CD14-positive monocyte (primary cell): ENCODE measurements at regions not wholly inside any gene's neighbourhood (a gene's known extent, or its start where the extent isn't known, plus 50 kb on each side); places are given as distances from the start of the nearest gene placed in this dataset.
"Not testable (repeated sequence)": the region's sequence is repeated elsewhere in the genome, so short reads cannot be mapped to it uniquely, and the experiment has no call there.

Experiments
- DNase-seq, 3 donors: peaks; one replicate each; pipeline ENCODE4 v3.0.0-alpha.2; 2011 to 2022
- H2AFZ ChIP-seq: 2 replicates; pipeline ENCODE4 v1.6.0; 2012; ENCODE audit warnings: mild to moderate bottlenecking, low read depth, low read length, inconsistent platforms; ENCODE audit not compliant: insufficient read depth, poor library complexity, severe bottlenecking
- H3K27ac ChIP-seq, 2 donors: 1 replicate in 1 of 2; 2 replicates in 1 of 2; pipeline ENCODE4 v1.5.1; 2012 to 2013; ENCODE audit warnings: low read length in 2 of 2, control low read depth in 1 of 2, inconsistent platforms in 1 of 2, low read depth in 1 of 2, mild to moderate bottlenecking in 1 of 2
- H3K27me3 ChIP-seq, 2 donors: one replicate each; pipeline versions ENCODE4 v1.6.0 to v1.6.1; 2011 to 2013; ENCODE audit warnings: low read length in 2 of 2; ENCODE audit not compliant: control insufficient read depth in 2 of 2, insufficient read depth in 2 of 2
- H3K36me3 ChIP-seq, 2 donors: replicated peaks in 1 of 2; 1 replicate in 1 of 2; 2 replicates in 1 of 2; pipeline versions ENCODE4 v1.5.1 to v1.6.1; 2012 to 2013; ENCODE audit warnings: low read length in 2 of 2, control low read depth in 1 of 2, inconsistent platforms in 1 of 2, mild to moderate bottlenecking in 1 of 2; ENCODE audit not compliant: insufficient read depth in 2 of 2, control insufficient read depth in 1 of 2
- H3K4me1 ChIP-seq, 2 donors: 1 replicate in 1 of 2; 2 replicates in 1 of 2; pipeline versions ENCODE4 v1.5.1 to v1.6.1; 2012 to 2013; ENCODE audit warnings: low read length in 2 of 2, control low read depth in 1 of 2, inconsistent platforms in 1 of 2, mild to moderate bottlenecking in 1 of 2, moderate library complexity in 1 of 2; ENCODE audit not compliant: insufficient read depth in 2 of 2, control insufficient read depth in 1 of 2
- H3K4me2 ChIP-seq: replicated peaks from 2 replicates; pipeline ENCODE3; 2012; ENCODE audit warnings: low read length, moderate library complexity, mild to moderate bottlenecking; ENCODE audit not compliant: poor library complexity, severe bottlenecking; ENCODE audit errors: extremely low read depth
- H3K4me3 ChIP-seq, 3 experiments: fragments of 200-600 bp in 1 of 3; sonication (generic) in 1 of 3; replicated peaks in 1 of 3; 1 replicate in 2 of 3; 2 replicates in 1 of 3; pipeline ENCODE4 v1.5.1; 2011 to 2013; ENCODE audit warnings: low read length in 3 of 3, mild to moderate bottlenecking in 3 of 3, control low read depth in 2 of 3, low read depth in 2 of 3, inconsistent platforms in 1 of 3, moderate library complexity in 1 of 3
- H3K79me2 ChIP-seq: 2 replicates; pipeline ENCODE4 v1.6.0; 2012; ENCODE audit warnings: mild to moderate bottlenecking, control low read depth, inconsistent platforms, low read length, moderate library complexity; ENCODE audit not compliant: insufficient read depth
- H3K9ac ChIP-seq: 2 replicates; pipeline ENCODE4 v1.6.0; 2017; ENCODE audit warnings: low read length, mild to moderate bottlenecking; ENCODE audit not compliant: insufficient read depth, poor library complexity, severe bottlenecking
- H3K9me3 ChIP-seq, 2 donors: replicated peaks in 1 of 2; 1 replicate in 1 of 2; 2 replicates in 1 of 2; pipeline versions ENCODE4 v1.5.1 to v1.6.1; 2012 to 2013; ENCODE audit warnings: low read length in 2 of 2, control low read depth in 1 of 2; ENCODE audit not compliant: control insufficient read depth in 1 of 2, insufficient read depth in 1 of 2
- H4K20me1 ChIP-seq: 2 replicates; pipeline ENCODE4 v1.6.0; 2012; ENCODE audit warnings: mild to moderate bottlenecking, low read length, control low read depth, moderate library complexity; ENCODE audit not compliant: insufficient read depth
- H3K27ac Mint-ChIP-seq, 7 donors: one replicate each; pipeline ENCODE4 v1.8.0; 2020; ENCODE audit warnings: mild to moderate bottlenecking in 7 of 7, mixed read lengths in 7 of 7, moderate library complexity in 6 of 7, inconsistent platforms in 2 of 7
- H3K27me3 Mint-ChIP-seq, 3 donors: one replicate each; pipeline ENCODE4 v1.8.0; 2021 to 2022; ENCODE audit warnings: low read depth in 3 of 3, mild to moderate bottlenecking in 3 of 3, mixed read lengths in 3 of 3, moderate library complexity in 3 of 3, inconsistent platforms in 1 of 3
- H3K36me3 Mint-ChIP-seq, 2 donors: one replicate each; pipeline ENCODE4 v1.8.0; 2020; ENCODE audit warnings: mixed read lengths in 2 of 2, inconsistent platforms in 1 of 2, mild to moderate bottlenecking in 1 of 2
- H3K4me1 Mint-ChIP-seq: one replicate; pipeline ENCODE4 v1.8.0; 2020; ENCODE audit warnings: mild to moderate bottlenecking, mixed read lengths
- H3K4me3 Mint-ChIP-seq, 2 donors: one replicate each; pipeline ENCODE4 v1.8.0; 2020; ENCODE audit warnings: mild to moderate bottlenecking in 2 of 2, mixed read lengths in 2 of 2, moderate library complexity in 1 of 2
- H3K9me3 Mint-ChIP-seq, 7 donors: one replicate each; pipeline ENCODE4 v1.8.0; 2020 to 2022; ENCODE audit warnings: mixed read lengths in 7 of 7, mild to moderate bottlenecking in 6 of 7, moderate library complexity in 6 of 7, inconsistent platforms in 2 of 7
- WGBS: methylation state at CpG from one replicate; pipeline ENCODE4 v1.1.5; 2013; ENCODE audit warnings: missing lambda C conversion rate; ENCODE audit not compliant: insufficient coverage; 5-methylcytosine and 5-hydroxymethylcytosine counted together
- intact Hi-C, 2 donors: fragments of 100-400 bp; cut with micrococcal nuclease; formaldehyde crosslinking; loops; one replicate each; pipeline versions ENCODE4 v1.15.0 to v1.15.1; 2023
- TF ChIP-seq, protein P1 (sequence below): fragments of 200-600 bp; IDR thresholded peaks from one replicate; pipeline ENCODE4 v1.8.0; 2022; ENCODE audit warnings: antibody characterized with exemption, mild to moderate bottlenecking

DNA sequence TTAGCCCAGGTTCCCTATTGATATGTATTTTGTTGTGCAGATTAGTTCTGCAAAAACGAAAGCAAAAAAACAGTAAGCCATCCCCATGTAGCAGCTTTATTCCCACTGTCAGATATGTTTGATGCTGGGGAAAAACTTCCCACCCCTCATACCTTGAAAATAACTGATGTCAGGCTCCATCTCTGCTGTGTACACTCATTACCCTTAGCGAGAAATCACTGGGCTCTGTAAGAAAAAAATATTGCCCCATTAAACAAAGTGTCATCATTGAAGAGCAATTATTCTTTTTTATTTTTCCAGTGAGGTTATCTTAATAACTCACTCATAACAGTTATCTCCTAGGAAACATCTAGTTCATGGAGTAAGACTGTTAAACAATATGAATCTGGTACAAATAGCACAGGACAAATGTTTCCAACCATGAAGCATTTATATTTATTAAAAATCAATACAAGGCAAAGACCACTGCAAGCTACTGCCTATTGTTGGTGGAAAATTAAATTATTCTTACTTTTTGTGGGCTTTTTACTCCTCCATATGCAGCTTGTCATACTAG, 268.8 kb downstream of the LMBRD1 start:
- no peak overlapping the region for H3K4me3 Mint-ChIP-seq
- Histone ChIP-seq H3K79me2 (no peaks in the 10 kb centered on the region), H3K4me3 (no peak overlapping the region), H3K4me2 (no peak overlapping the region), H2AFZ (no peak overlapping the region), H3K27ac (no peak overlapping the region), H3K4me1 (no peaks in the 10 kb centered on the region), H3K9ac (no peak overlapping the region), H3K36me3 (no peaks in the 10 kb centered on the region), H3K9me3 (no peaks in the 10 kb centered on the region), H4K20me1 (no peaks in the 10 kb centered on the region), H3K27me3 (no peaks in the 10 kb centered on the region)
- no peaks in the 10 kb centered on the region for H3K4me1 Mint-ChIP-seq
- H3K27me3 Mint-ChIP-seq, result no peaks in the 10 kb centered on the region
- 100% methylated on average over 1 of the region's 2 CpGs for WGBS
- peaks cover 0 to 3% (median 0%) of the 10 kb centered on the region in 7 donors for H3K9me3 Mint-ChIP-seq
- intact Hi-C loops, result no loop called here
- no peak overlapping the region for H3K27ac Mint-ChIP-seq
- DNase-seq, result no peak
- no peaks in the 10 kb centered on the region for H3K36me3 Mint-ChIP-seq
- TF ChIP-seq, protein P1, sequence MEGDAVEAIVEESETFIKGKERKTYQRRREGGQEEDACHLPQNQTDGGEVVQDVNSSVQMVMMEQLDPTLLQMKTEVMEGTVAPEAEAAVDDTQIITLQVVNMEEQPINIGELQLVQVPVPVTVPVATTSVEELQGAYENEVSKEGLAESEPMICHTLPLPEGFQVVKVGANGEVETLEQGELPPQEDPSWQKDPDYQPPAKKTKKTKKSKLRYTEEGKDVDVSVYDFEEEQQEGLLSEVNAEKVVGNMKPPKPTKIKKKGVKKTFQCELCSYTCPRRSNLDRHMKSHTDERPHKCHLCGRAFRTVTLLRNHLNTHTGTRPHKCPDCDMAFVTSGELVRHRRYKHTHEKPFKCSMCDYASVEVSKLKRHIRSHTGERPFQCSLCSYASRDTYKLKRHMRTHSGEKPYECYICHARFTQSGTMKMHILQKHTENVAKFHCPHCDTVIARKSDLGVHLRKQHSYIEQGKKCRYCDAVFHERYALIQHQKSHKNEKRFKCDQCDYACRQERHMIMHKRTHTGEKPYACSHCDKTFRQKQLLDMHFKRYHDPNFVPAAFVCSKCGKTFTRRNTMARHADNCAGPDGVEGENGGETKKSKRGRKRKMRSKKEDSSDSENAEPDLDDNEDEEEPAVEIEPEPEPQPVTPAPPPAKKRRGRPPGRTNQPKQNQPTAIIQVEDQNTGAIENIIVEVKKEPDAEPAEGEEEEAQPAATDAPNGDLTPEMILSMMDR, result no peak

DNA sequence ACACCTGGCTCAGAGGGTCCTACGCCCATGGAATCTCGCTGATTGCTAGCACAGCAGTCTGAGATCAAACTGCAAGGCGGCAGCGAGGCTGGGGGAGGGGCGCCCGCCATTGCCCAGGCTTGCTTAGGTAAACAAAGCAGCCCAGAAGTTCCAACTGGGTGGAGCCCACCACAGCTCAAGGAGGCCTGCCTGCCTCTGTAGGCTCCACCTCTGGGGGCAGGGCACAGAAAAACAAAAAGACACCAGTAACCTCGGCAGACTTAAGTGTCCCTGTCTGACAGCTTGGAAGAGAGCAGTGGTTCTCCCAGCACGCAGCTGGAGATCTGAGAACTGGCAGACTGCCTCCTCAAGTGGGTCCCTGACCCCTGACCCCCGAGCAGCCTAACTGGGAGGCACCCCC, 281.3 kb downstream of the LMBRD1 start:
- no CpG with 5 or more reads among the region's 9 CpGs for WGBS
- H3K9ac ChIP-seq, H3K27ac ChIP-seq, H3K27me3 Mint-ChIP-seq, H3K4me3 Mint-ChIP-seq, H4K20me1 ChIP-seq, DNase-seq, H3K4me1 ChIP-seq, H3K4me3 ChIP-seq, H3K36me3 Mint-ChIP-seq, H2AFZ ChIP-seq, H3K4me2 ChIP-seq, H3K79me2 ChIP-seq, H3K4me1 Mint-ChIP-seq, intact Hi-C loops, H3K36me3 ChIP-seq, H3K9me3 ChIP-seq, H3K27me3 ChIP-seq, H3K27ac Mint-ChIP-seq: not testable (repeated sequence)
- H3K9me3 Mint-ChIP-seq, result peaks cover 2 to 20% (median 5%) of the 10 kb centered on the region in 7 donors
